Mesodermal cell (in vitro differentiated cells): ENCODE measurements at regions not wholly inside any gene's neighbourhood (a gene's known extent, or its start where the extent isn't known, plus 50 kb on each side); places are given as distances from the start of the nearest gene placed in this dataset.
A peak's percentile ranks its signal among the peaks of the same experiment; 100 is the strongest.
"Not testable (repeated sequence)": the region's sequence is repeated elsewhere in the genome, so short reads cannot be mapped to it uniquely, and the experiment has no call there.

ENCODE experiments used
- H3K27ac ChIP-seq: 2 replicates; pipeline ENCODE4 v1.7.0; 2013; ENCODE audit warnings: mild to moderate bottlenecking, low read depth, low read length, moderate library complexity; ENCODE audit not compliant: severe bottlenecking
- H3K36me3 ChIP-seq: 2 replicates; pipeline ENCODE4 v1.7.1; 2013; ENCODE audit warnings: mild to moderate bottlenecking, low read length, moderate library complexity; ENCODE audit not compliant: control insufficient read depth, insufficient read depth
- H3K4me1 ChIP-seq: one replicate; pipeline ENCODE4 v1.7.1; 2013; ENCODE audit warnings: mild to moderate bottlenecking, low read length; ENCODE audit not compliant: insufficient read depth, control insufficient read depth, poor library complexity, severe bottlenecking
- H3K4me3 ChIP-seq: 2 replicates; pipeline ENCODE4 v1.7.0; 2013; ENCODE audit warnings: low read length, control low read depth, mild to moderate bottlenecking; ENCODE audit not compliant: insufficient read depth, poor library complexity, severe bottlenecking; ENCODE audit errors: extremely low read depth
- H3K9me3 ChIP-seq: 2 replicates; pipeline ENCODE4 v1.7.1; 2013; ENCODE audit warnings: mild to moderate bottlenecking, low read length, moderate library complexity; ENCODE audit not compliant: control insufficient read depth
- WGBS, 2 experiments: methylation state at CpG; one replicate each; pipeline ENCODE4 v1.1.5; 2013; ENCODE audit warnings: missing lambda C conversion rate in 2 of 2; ENCODE audit not compliant: insufficient coverage in 2 of 2; 5-methylcytosine and 5-hydroxymethylcytosine counted together

DNA sequence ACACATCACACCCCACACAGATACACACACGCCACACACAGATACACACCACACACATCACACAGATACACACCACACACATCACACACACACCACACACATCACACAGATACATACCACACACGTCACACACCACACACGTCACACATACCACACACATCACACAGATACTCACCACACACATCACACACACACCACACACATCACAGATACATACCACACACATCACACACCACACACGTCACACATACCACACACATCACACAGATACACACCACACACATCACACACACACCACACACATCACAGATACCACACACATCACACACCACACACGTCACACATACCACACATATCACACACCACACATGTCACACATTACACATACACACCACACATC lies 159.3 kb downstream of the NDUFA10 start:
- not testable (repeated sequence) for H3K4me1 ChIP-seq, H3K9me3 ChIP-seq, H3K4me3 ChIP-seq, H3K27ac ChIP-seq, H3K36me3 ChIP-seq
- WGBS, 2 experiments = 92% methylated on average over 3 to 5 of the region's 5 CpGs

DNA sequence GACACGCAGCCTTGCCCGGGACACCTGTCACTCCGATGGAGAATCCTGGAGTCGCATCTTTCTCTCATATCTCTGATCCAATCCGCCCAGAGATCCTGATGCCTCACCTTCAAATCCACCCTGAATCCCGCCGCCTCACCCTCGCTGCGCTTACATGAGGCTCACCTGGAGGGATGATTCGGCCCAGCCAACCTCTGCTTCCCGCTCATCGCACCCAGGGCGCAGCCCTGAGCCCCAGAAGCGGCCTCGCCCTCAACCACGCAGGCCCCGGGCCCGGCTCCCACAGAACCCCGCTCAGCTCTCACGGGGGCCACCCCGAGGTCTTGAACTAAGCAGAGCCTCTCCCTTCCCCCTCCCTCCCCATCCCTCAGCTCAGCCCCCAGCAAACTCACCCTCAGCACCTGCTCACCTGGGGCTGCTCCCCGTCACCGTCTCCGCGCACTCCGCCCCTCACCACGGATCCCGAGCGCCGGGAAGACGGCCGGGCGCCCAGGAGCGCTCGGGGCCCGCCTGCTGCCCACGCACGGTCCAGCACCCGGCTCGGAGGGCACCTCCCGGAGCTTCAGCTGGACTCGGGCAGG lies 160.0 kb downstream of the NDUFA10 start:
- Histone ChIP-seq H3K9me3 (peaks cover 10% of the 10 kb centered on the region), H3K4me3 (no peak overlapping the region), H3K4me1 (no peaks in the 10 kb centered on the region), H3K36me3 (no peaks in the 10 kb centered on the region), H3K27ac (no peak overlapping the region)
- 94 to 96% methylated on average over 33 to 36 of the region's 42 CpGs for WGBS, 2 experiments

DNA sequence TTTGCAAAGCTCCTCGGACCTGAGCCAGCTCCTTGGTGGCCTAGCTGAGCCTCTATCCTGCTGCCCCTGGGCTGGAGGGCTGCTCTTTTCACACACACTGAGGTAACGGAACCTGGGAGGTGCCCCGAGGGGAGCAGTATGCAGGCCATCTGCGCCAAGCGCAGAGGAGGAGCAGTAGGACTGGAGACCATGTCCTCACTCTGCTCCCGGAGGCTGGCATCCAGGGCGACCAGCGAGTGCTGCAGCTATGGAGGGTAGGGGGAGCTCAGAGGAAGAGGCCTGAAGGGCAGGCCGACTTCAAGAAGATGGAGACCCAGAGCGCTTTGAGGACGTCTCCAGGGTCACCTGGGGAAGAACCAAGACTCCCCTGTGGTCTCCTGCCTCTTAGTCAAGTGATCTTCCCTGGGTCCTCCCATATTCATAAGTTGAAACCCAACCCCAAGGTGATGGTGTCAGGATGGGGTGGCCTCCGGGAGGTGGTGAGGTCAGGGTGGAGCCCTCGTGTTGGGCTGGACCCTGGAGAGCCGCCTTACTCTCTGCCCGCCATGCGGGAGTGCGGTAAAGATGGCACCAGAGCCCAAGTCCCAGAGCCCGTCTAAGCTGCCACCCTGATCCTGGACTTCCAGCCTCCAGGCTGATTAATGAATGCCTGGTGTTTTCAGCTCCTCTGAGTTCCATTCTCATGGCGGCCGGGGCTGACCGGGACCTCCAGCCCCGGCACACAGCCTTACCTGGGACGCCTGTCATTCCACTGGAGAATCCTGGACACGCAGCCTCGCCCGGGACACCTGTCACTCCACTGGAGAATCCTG lies 160.7 kb downstream of the NDUFA10 start:
- Histone ChIP-seq H3K4me1 (no peaks in the 10 kb centered on the region), H3K9me3 (peaks cover 10% of the 10 kb centered on the region), H3K36me3 (no peaks in the 10 kb centered on the region), H3K27ac (no peak overlapping the region), H3K4me3 (no peak overlapping the region)
- 93 to 94% methylated on average over 26 of the region's 26 CpGs for WGBS, 2 experiments

DNA sequence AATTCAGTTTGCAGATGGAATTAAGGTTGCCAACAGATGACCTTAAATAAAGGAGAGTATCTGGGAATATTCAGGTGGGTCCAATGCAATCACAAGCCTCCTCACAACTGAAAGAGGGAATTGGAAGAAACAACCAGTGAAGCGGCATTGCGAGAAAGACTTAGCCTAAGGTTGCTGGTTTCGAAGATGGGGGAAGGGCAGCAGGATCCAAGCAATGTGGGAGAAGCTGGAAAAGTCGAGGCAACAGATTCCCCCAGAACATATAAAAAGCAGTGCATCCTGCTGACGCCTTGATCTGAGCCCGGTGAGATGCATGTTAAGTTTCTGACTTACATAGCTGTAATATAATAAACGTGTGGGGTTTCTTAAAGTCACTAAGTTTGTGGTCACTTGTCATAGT lies 162.5 kb downstream of the NDUFA10 start:
- no peaks in the 10 kb centered on the region for H3K36me3 ChIP-seq
- H3K4me3 ChIP-seq = no peak overlapping the region
- 88% methylated on average over 4 of the region's 7 CpGs; no CpG with 5 or more reads in 1 of the 2 experiments for WGBS, 2 experiments
- no peaks in the 10 kb centered on the region for H3K4me1 ChIP-seq
- H3K9me3 ChIP-seq = peaks cover 5% of the 10 kb centered on the region
- no peak overlapping the region for H3K27ac ChIP-seq

DNA sequence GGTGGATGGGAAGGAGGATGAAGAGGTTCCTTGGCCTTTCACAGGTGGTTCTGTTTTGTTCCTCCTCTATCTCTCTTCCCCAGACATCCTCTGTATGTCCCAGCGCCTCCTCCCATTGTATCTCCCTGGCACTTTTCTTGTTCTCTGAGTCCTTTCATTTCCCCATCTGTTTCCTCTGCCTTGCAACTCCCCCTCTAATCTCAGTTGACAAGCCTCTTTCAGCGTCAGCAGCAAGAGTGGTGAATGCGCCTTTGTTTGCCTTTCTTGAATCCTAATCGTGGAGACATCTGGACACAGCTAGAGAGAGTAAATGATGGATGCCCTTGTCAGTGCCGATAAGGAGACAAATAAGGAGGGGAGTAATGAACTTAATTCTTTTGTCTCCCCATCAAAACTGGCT lies 167.0 kb downstream of the NDUFA10 start:
- Histone ChIP-seq H3K36me3 (no peaks in the 10 kb centered on the region), H3K4me3 (no peak overlapping the region), H3K27ac (peak overlapping the region; percentile 68), H3K9me3 (no peaks in the 10 kb centered on the region), H3K4me1 (no peaks in the 10 kb centered on the region)
- 57 to 79% methylated on average over 1 to 4 of the region's 5 CpGs for WGBS, 2 experiments

DNA sequence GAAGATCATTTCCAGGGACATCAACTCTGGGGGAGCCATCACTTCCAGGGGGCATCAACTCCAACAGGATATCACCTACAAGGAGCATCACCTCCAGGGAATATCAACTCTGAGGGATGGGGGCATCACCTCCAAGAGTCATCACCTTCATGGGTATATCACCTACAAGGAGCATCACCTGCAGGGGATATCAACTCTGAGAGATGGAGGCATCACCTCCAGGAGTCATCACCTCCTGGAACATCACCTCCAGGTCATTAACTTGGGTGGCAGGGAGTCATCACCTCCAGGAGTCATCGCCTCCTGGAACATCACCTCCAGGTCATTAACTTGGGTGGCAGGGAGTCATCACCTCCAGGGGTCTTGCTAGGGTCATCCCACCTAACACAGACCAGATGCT lies 167.6 kb downstream of the NDUFA10 start:
- H3K36me3 ChIP-seq = no peaks in the 10 kb centered on the region
- no peak overlapping the region for H3K4me3 ChIP-seq
- 71 to 82% methylated on average over 1 of the region's 1 CpG for WGBS, 2 experiments
- peak overlapping the region; percentile 36 for H3K27ac ChIP-seq
- no peaks in the 10 kb centered on the region for H3K9me3 ChIP-seq
- H3K4me1 ChIP-seq = no peaks in the 10 kb centered on the region

DNA sequence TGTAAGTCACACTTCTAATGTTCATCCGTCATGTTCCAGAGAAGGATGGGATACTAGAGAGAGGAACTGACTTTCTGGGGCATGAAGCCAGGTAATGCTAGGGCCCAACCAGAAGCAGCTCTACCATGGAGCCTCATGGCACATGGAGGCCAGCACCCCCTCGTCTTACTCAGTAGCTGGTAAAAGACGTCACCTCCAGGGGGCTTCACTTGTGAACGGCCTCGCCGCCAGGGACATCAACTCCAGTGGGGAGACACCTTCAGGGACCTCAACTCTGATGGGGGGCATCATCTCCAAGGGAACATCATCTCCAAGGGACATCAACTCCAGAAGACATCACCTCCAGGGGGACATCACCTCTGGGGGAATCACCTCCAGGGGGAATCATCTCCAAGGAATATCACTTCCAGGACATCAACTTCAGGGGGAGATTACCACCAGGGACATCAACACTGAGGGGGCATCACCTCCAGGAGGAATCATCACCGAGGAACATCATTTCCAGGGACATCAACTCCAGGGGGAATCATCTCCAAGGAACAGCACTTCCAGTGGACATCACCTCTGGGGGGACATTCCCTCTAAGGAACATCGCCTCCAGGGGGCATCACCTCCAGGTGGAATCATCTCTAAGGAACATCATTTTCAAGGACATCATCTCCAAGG lies 168.4 kb downstream of the NDUFA10 start:
- Histone ChIP-seq H3K4me3 (no peak overlapping the region), H3K4me1 (no peaks in the 10 kb centered on the region)

DNA sequence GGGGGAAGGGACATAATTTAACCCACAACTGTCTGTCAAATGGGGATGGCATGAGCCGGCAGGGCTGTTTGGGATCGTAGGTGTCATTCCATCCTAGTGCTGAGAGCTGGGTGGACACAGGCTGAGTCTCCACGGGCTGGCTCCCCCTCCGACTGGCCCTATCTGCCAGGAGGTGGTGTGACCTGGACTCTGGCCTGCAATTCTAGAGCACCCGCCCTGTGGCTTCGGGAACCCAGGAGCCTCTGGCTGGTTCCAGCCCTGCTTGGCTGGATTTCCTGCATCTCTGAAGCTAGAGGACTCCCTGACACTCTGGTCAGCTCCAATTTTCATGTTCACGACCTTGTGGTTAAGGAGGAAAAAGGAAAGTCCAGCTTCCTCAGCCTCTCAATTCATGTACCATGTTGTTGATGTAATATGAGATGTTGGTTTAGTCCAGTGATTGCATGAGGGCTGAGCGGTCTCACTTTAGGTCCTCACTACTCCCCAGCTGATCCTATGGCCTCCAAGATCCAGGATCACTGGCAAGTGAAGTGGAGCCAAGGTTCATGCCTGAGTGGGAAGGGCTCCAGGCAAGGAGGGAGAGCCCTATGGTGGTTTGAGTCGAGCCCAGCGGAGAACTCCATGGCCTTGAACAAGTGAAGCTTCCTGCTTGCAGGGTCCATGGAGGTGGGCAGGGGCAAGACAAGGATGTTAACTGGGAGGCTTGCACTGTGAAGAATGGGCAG lies 169.1 kb downstream of the NDUFA10 start:
- H3K9me3 ChIP-seq = no peaks in the 10 kb centered on the region
- no peaks in the 10 kb centered on the region for H3K36me3 ChIP-seq
- WGBS, 2 experiments = 81 to 94% methylated on average over 6 to 8 of the region's 10 CpGs
- H3K4me1 ChIP-seq = no peaks in the 10 kb centered on the region
- H3K4me3 ChIP-seq = no peak overlapping the region
- H3K27ac ChIP-seq = no peak overlapping the region

More for the DNA sequence above, 168.4 kb downstream of the NDUFA10 start:
- no peak overlapping the region for H3K27ac ChIP-seq
- no peaks in the 10 kb centered on the region for H3K36me3 ChIP-seq
- WGBS, 2 experiments = 93 to 95% methylated on average over 7 to 8 of the region's 8 CpGs
- H3K9me3 ChIP-seq = no peaks in the 10 kb centered on the region

DNA sequence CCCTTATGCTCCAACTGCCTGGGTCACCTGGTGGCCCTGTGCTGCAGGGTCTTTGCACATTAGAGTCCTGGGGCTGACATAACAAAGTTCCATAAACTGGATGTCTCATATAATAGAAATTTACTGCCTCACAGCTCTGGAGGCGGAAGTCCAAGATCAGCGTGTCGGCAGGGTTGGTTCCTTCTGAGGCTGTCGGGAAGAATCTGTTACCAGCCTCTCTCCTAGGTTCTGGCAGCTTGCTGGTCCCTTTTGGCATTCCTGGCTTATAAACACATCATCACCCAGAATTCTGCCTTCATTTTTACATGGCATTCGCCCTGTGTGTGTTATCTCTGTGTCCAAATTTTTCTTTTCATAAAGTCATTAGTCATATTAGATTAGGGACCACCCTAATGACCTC lies 170.5 kb downstream of the NDUFA10 start:
- no peak overlapping the region for H3K4me3 ChIP-seq
- H3K36me3 ChIP-seq = no peaks in the 10 kb centered on the region
- H3K9me3 ChIP-seq = peaks cover 7% of the 10 kb centered on the region
- WGBS, 2 experiments = 83 to 87% methylated on average over 4 of the region's 5 CpGs
- no peak overlapping the region for H3K27ac ChIP-seq
- H3K4me1 ChIP-seq = no peaks in the 10 kb centered on the region

DNA sequence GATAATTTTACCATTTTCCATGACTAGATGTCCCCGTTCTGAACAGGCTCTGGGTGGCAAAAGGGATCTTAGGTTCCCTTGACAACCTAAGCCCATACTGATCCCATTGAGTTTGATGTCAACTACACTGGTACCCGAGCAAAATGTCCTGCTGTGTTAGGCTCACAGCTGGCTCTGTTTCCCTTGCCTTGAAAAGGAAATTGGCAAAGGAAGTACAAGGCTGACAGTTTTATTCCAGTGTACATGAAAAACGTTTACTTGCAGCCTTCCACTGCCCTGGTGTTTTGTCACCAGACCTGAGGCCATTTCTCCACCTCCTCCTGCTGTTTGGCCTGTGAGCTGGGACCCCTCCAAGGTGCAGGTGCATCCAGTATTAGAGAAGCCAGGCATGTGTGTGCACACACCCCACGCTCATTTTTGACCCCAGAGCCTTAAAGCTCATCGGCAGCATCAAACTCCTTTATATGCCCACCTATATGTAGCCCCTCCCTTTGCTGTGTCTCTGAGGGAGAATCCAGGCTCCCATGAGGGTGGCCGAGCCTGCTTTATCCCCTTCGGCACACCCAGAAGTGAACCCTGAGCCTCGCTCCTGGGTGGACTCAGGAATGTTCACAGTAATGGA lies 171.3 kb downstream of the NDUFA10 start:
- Histone ChIP-seq H3K36me3 (no peaks in the 10 kb centered on the region), H3K9me3 (peaks cover 7% of the 10 kb centered on the region), H3K4me1 (no peaks in the 10 kb centered on the region), H3K4me3 (no peak overlapping the region), H3K27ac (no peak overlapping the region)
- 77 to 78% methylated on average over 6 to 7 of the region's 8 CpGs for WGBS, 2 experiments
